Non-pigmented ciliary epithelial cell (primary cell): ENCODE measurements at regions not wholly inside any gene's neighbourhood (a gene's known extent, or its start where the extent isn't known, plus 50 kb on each side); places are given as distances from the start of the nearest gene placed in this dataset.

Experiments used
- DNase-seq: peaks from one replicate; pipeline ENCODE4 v3.0.0-alpha.2; 2010; ENCODE audit warnings: low read depth

DNA sequence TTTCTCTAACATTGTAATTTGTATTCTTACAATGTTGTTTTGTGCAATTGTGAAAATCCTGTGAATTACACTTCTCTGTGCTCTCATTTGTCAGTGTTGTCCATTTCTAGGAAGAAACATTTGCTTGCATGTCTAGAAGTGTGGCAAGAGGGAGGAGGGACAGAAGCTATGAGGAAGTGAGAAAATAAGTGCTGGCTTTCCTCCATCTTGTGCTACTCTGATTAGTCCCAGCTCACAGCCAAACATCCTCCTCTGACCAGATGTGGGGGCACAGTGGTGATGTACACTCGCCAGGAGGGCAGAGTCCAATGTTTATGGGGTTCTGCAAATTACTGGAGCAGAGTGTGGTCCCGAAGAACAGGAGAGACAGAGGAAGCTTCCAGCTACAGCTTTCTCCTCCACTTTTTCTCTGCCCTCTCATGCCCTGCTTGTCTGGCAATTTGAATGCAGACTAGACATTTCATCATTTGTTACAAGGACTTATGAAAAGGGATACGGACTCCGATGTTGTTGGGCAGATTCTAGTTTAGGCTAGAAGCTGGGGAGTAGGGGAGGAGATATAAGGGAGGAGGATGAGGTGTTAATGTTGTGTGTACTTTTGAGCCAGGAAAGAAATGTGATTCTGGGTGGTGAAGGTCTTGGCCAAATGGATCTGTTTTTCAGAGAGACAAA lies 131.0 kb upstream of the C1GALT1 start:
- DNase-seq: no peak

DNA sequence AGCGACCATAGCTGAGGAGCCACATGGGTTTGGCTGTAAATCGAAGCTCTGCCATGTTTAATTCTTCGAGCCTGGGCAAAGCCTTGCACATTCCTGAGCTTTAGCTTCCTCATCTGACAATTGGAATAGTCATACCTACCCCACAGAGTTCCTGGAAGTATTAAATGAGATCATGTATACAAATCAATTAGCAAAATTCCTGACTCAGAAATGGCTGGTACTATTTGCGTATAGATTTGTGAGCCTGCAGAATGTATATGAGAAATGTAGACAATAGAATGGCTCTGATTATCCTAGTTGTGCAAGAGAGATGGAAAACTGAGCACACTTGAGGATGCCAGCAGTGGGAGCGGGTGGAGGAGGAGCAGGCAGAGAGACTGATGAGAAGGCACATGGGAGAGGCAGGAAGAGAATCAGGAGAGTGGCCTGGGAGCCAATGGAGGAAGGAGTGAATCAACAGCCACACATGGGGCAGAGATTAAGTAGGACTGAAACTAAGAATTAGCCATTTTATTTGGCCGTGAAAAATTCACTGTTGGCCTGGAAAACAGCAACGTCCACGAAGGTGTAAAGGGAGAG lies 128.0 kb upstream of the C1GALT1 start:
- no peak for DNase-seq

DNA sequence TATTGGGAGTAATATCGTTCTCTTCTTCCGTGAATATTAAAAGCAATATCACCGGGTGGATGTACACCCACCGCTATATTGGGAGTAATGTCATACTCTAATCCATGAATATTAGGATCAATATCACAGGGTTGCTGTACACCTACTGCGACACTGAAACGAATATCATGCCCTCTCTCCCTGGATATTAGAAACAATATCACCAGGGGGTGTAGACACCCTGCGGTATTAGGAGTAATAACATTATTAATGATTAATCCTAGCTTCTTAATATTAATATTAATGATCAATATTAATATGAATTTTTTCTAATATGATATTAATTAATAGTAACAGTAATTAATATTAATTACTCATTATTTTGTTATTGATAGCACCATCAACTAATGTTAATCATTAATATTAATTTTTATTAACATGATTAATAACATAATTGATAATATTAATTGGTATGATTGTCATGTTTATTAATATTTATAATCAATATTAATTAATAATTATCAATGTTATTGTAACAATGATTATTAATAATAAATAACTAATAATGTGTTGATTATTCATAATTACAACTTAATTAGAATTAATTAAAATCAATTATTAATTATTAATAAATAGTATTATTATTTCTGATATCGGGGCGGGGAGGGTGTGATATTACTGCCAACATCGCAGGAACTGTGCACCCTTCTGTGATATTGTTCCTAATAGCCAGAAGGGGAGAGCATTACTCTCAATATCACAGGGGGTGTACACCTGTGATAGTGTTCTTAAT lies 121.3 kb upstream of the C1GALT1 start:
- DNase-seq: no peak

DNA sequence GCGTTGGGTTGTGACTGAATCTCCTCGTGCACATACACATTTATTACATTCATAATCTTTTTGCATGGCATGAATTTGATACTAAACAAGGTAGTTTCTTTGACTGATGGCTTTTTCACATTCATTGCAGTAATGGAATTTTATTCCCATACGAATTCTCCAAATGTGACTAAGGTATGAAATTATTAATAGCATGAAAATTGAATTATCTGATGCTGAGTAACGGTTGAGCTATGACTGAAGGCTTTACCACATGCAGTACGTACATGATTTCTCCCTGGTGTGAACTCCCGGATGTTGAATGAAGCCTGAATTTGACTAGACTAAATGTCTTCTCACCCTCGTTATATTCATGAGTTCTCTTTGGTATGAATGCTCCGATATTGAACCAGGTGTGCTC lies 104.4 kb upstream of the C1GALT1 start:
- DNase-seq: no peak

DNA sequence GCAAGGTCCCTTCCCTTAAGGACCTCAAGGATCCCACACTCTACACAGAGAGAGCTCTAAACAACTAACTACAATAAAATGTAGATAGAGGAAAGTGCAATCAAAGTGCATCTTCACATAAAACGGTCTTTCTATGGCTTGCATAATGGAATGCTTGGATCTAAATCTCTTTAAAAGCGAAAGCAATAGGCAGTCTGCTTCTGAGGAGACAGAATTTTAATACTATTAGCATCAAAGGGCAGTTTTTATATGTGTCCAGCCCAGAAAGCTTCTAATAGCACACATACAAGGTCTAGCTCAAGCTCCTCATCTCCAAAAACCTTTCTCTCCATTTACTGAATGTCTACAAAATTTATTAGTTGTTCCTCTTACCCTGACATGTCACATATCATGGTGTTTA lies 101.5 kb upstream of the C1GALT1 start:
- no peak for DNase-seq

DNA sequence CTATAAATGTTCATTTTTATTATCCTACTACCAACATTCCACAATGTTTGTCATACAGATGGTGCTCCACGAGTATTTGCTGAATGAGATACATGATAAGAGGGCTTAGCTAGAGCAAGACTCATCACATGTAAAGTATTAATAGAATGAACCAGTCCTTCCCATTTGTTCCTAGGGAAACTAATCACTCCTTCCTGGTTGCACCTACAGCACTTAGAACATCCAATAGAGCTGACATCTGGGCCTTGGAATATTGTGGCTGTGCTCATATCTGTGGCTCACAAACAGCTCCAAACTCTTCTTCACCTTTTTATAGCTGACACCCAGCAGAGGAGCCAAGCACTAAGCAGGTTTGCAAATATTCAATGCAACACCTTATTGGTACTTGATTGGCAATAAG lies 91.9 kb upstream of the C1GALT1 start:
- no peak for DNase-seq

DNA sequence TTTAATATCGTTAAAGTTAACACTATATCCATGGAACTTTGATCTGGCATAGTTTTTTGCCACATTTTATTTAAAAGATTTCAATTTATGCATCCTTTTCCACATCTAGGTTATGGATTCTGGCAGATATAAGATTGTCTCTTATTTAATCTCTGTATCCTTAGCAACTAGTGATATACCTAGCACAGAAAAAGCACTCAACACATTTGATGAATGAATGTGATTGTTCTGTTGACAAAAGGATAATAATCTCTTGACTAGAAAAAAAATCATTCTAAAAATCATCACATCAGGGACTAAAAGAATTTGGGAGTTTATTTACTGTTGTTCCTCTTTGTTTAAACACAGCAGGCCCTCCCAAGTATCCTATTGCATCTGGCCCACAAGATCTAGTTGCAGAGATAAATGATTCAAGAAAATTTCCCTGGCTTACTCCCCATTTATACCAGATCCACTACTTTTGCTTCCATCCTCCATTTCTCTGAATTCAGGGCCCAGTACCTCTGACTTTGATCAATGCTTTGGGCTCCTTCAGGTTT lies 84.0 kb upstream of the C1GALT1 start:
- no peak for DNase-seq

DNA sequence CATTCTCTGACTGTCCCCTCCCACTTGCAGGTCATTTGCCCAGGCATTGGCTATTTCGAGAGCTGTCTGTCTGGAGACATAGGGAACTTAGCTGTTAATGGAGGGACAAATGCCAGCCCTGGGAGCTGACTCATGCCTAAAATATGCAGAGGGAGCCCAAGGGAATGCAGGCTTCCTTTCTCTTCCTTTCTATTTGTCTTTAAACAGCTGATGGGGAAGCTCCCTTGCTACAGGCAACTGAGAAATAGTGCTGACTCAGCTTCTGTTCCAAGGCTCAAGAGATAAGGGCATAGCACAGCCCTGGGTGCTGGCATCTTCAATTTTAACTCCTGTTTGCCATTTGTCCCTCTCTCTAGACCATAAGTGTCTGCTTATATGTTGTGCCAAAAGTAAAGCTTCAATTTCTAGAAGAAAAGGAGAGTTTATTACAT lies 82.7 kb upstream of the C1GALT1 start:
- DNase-seq: peak; percentile 86

DNA sequence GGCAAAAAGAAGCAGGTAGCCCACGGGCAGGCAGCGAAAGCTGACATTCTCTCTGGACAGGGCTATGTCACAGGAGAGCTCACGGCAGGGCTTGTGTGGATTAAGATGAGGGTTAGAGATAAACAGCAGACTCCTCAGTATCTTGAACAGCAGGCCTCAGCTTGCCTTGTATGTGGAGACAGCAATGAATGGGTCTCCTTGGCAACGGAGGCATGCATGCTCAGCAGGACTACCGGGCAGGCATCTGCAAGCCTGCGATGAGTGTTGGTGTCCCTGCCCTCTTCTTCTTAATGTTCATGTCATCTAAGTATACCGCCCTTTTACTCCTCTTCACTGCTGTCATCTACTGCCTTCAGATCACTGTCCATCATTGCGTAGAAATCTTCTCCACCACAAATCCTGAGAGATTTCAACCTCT lies 81.9 kb upstream of the C1GALT1 start:
- peak; percentile 10 for DNase-seq

DNA sequence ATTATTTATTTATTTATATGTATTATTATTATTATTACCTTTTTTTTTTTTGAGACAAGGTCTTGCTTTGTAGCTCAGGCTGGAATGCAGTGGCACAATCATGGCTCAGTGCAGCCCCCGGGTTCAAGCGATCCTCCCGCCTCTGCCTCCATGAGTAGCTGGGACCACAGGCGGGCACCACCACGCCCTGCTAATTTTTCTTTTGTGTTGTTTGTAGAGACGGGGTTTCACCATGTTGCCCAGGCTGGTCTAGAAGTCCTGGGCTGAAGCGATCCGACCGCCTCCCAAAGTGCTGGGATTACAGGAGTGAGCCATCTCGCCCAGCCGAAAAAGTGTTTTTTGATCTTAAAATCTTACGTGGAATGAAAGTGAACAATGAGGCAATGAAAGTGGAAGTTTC lies 79.4 kb upstream of the C1GALT1 start:
- DNase-seq: no peak

DNA sequence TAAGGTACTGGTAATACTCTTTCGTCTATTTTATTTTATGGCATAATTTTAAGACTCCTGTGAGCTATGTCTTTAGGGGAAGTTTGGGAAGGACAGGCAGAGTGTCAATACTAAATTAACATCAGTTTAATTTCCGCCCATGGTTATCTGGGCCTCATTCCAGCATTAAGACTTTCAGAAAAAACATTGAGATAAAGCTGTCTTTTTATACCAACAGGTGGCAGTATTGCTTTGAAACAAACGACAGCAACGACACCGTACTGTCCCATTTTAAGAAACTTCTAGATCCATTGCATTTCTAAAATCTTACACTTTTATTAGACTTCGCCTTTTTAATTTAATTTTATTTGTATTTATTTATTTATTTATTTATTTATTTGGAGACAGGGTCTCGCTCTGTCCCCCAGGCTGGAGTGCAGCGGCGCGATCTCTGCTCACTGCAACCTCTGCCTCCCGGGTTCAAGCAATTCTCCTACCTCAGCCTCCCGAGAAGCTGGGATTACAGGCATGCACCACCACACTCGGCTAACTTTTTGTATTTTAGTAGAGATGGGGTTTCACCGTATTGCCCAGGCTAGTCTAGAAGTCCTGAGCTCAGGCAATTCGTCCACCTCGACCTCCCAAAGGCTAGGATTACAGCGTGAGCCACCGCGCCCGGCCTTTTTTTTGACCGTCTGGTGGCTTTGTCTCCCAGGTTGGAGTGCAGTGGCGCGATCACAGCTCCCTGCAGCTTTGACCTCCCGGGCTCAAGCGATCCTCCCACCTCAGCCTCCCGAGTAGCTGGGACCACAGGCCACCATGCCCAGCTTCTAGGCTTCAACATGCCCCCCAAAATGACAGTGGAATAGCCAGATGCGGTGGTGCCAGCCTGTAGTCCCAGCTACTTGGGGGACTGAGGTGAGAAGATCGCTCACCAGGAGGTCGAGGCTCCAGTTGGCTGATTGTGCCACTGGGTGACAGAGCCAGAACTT lies 78.7 kb upstream of the C1GALT1 start:
- DNase-seq: peak; percentile 35

DNA sequence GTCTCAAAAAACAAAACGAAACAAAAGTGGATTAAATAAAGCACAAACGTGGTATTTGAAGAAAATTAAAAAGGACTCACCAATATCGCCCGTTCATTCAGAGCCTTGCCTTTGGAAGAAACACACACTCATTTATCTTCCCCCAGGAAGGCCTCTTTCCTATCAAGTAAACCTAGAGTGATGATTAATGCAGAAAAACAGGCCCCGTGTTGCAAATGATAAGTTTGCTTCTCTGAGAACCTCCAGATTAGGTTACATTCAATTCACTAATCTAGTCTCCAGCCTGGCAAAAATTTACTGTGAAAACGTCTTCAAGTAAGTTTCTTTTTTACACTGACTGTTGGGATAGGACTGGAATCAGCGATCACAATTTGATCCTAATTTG lies 78.0 kb upstream of the C1GALT1 start:
- DNase-seq: no peak

DNA sequence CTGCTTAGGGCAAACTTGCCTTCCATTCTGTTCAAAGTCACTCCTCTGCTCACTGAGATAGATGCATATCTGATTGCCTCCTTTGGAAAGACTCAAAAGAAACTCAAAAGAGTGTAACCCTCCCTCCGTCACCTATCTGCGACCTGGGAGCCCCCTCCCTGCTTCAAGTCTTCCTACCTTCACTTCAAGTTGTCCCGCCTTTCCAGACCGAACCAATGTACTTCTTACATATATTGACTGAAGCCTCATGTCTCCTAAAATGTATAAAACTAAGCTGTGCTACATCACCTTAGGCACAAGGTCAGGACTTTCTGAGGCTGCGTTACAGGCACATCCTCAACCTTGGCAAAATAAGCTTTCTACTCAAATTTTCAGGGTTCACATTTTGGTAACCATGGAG lies 77.4 kb upstream of the C1GALT1 start:
- no peak for DNase-seq

DNA sequence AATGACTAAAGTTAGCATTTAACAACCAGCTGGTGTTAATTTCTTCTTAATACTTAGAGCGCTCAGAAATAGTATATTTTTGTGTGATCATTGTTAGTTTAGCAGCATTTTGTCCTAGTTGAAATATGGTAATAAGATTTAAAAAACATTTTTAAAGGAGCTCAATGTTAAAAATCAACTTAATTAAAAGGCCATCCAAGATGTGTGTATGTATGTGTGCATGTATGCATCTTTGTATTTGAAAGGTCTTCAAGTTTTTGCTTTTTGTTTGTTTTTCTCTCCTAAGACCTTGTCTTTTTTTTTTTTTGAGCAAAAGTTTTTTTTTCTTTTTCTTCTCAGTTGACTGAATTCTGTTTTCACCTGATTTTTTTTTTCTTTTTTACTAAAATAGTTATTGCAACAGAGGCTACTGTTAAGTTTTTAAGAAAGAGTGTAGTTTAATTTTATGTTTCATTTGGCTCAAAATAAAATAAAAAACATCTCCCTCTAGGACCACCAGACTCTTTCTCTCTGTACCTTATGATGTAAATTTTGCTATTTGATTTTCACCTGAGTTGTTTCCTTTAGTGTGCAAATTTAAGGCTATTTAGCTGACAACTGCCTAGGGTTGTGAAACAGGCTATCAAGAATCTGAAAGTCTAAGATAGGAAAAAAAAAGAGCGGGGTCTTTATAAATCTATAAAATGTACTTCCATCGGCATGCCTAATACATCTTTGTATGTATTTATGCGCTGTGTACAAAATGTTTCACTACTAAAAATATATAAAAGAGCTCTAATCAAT lies 76.4 kb upstream of the C1GALT1 start:
- DNase-seq: no peak

DNA sequence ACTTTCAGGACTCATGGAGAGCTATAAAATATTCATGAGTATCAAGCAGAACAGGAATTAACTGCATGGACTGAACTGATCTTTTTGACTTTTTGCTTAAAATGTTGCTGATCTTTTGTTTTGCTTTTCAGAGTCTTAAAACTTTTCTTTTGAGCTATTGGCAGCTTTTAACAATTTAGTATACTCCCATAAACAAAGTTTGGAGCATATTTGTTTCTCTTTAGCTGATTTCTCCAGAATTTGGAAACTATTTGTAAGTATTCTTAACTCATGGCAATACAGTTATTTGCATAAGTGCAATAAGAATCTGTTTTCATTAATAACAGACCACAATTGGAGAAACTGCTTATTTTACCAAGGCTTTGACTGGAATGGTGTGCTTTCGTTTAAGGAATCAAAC lies 73.4 kb upstream of the C1GALT1 start:
- DNase-seq: no peak

DNA sequence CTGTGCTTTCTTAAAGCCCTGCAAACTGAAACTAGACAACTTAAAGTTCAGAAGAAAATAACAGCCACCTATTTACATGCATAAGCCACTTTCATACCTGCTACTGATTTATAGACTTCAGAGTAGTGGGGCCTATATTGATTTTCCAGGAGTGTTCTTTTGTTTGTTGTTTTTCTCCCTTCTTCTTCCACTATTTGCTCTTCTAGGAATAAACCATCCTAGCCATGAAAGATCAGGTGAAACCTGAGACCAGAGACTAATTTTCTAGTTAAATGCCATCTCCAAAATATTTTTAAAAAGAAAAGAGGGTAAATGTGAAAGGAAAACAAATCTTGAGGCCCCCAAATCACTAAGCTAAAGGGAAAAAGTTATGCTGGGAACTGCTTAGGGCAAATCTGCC lies 72.4 kb upstream of the C1GALT1 start:
- no peak for DNase-seq

DNA sequence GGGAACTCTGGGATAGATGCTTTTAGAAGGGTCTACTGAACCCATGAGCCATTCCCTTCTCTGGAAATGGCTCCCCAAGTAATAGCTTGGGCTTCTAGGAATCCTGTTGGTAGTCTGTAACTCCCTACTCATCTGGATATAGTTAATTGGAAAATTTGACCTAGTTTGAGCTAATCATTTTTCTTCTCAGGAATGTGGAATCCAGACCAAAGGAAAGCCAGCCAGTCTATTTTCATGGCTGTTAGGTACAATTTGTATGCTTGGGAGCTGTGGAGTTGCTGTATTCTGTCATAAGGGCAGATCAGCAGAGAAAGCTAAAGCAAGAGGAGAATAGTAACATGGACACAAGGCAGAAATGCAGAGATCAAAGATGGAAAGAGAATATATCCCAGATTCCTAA lies 71.6 kb upstream of the C1GALT1 start:
- DNase-seq: no peak

DNA sequence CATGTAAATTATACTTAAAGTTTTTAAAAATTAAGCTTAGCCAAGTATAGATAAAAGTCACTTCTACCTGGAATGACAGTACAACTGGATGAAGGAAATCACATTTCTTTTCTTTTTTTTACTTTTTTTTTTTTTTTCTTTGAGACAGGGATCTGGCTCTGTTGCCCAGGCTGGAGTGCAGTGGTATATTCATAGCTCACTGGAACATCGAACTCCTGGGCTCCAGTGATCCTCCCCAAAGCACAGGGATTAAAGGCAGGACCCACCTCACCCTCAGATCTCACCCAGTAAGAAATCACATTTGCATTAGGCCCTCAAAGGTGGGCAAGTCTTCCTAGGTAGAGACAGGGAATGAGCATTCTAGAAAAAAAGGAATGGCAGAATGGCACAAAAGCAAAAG lies 69.5 kb upstream of the C1GALT1 start:
- no peak for DNase-seq

DNA sequence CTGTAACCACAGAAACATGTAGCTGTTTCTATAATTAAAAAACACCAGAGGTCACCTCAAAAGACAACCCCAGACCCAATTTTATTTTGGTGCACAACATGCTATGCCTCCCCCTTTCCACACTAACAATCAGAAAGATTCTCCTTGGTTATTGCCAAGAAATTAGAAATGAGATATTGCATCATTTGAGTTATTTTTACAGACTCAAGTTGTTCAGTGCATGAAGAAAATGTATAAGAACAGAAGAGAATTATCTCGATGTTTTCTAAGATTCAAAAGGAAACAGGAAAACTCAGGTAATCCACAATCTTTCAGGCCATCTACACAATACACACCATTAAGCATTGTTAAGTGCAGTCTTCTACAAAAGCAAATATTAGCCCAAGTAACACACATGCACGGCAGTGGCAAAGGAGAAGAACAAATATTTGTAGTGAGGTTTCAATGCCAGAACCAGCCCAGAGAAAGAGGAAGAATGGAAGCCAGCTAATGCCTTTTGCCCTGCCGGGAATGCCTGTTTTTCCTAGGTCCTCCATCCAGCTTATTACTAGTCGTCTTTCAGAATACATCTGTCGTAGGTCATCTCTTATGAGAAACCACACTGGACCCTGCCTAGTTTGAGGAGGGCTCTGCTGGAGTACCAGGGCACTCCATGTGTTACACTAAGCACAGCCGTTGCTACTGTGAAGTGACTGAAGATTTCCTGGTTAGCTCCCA lies 67.6 kb upstream of the C1GALT1 start:
- DNase-seq: no peak

DNA sequence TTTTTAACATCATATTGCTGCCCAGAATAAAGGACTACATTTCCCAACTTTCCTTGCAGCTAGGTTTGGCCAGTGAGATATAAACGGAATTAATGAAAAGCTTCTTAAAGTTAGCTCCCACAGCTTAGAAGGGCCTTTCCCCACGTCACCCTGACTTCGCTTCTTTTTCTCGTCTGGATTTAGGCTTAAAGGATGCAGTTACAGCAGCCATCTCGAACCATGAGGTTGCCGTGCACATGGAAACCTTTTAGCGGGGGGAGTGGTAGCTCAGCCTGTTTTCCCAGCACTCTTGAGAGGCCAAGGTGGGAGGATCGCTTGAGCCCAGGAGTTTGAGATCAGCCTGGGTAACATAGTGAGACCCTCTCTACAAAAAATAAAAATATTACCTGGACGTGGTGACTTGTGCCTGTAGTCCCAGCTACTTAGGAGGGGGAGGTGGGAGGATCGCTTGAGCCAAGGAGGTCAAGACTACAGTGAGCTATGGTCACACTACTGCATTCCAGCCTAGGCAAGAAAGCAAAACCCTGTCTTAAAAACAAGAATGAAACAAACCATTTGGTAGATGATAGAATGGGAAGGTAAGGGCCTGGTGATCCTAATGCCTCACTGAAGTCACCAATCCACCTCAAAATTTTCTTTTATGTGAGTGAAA lies 64.3 kb upstream of the C1GALT1 start:
- no peak for DNase-seq
